GM08714 (cell line): ENCODE measurements at regions not wholly inside any gene's neighbourhood (a gene's known extent, or its start where the extent isn't known, plus 50 kb on each side); places are given as distances from the start of the nearest gene placed in this dataset.

Source experiments
- H3K4me3 ChIP-seq: fragments of 200-500 bp; sonication (Bioruptor generic); 2 replicates; pipeline ENCODE4 v1.5.1; 2014; ENCODE audit warnings: mild to moderate bottlenecking, low read length, inconsistent platforms
- ZNF274 ChIP-seq: IDR thresholded peaks from 2 replicates; pipeline ENCODE4 v1.6.1; 2012; ENCODE audit warnings: mild to moderate bottlenecking, low read depth, low read length

GRCh38 chr2:147356157-147356556, 488.7 kb upstream of the ACVR2A start:
- TF ChIP-seq ZNF274 = no peak
- no peak overlapping the region for H3K4me3 ChIP-seq

- TF ChIP-seq ZNF274 = no peak
- no peak overlapping the region for H3K4me3 ChIP-seq
These were observed 489.1 kb upstream of the ACVR2A start for GRCh38 chr2:147355706-147356105.

- no peak for TF ChIP-seq ZNF274
- H3K4me3 ChIP-seq = no peak overlapping the region
These were observed 491.8 kb upstream of the ACVR2A start for GRCh38 chr2:147353072-147353381.

GRCh38 chr2:147352264-147353071, 492.4 kb upstream of the ACVR2A start:
- TF ChIP-seq ZNF274 = no peak
- no peak overlapping the region for H3K4me3 ChIP-seq

- no peak for TF ChIP-seq ZNF274
- no peak overlapping the region for H3K4me3 ChIP-seq
These were observed 493.0 kb upstream of the ACVR2A start for GRCh38 chr2:147351784-147352183.

- no peak for TF ChIP-seq ZNF274
- H3K4me3 ChIP-seq = no peak overlapping the region
These were observed 495.8 kb upstream of the ACVR2A start for GRCh38 chr2:147348931-147349555.

- H3K4me3 ChIP-seq = no peak overlapping the region
- TF ChIP-seq ZNF274 = no peak
These were observed 498.7 kb upstream of the ACVR2A start for GRCh38 chr2:147346142-147346541.

GRCh38 chr2:147345246-147345645, 499.6 kb upstream of the ACVR2A start:
- no peak for TF ChIP-seq ZNF274

GRCh38 chr2:147342329-147342728, 502.5 kb upstream of the ACVR2A start:
- no peak for TF ChIP-seq ZNF274
- no peak overlapping the region for H3K4me3 ChIP-seq

More at GRCh38 chr2:147345246-147345645, 499.6 kb upstream of the ACVR2A start:
- no peak overlapping the region for H3K4me3 ChIP-seq

GRCh38 chr2:147331790-147332419, 512.9 kb upstream of the ACVR2A start:
- no peak for TF ChIP-seq ZNF274
- no peak overlapping the region for H3K4me3 ChIP-seq

- H3K4me3 ChIP-seq = no peak overlapping the region
- TF ChIP-seq ZNF274 = no peak
These were observed 513.9 kb upstream of the ACVR2A start for GRCh38 chr2:147330925-147331324.

GRCh38 chr2:147327613-147328012, 517.2 kb upstream of the ACVR2A start:
- no peak overlapping the region for H3K4me3 ChIP-seq
- TF ChIP-seq ZNF274 = no peak

- no peak for TF ChIP-seq ZNF274
- no peak overlapping the region for H3K4me3 ChIP-seq
These were observed 518.8 kb upstream of the ACVR2A start for GRCh38 chr2:147325990-147326389.

GRCh38 chr2:147320146-147320545, 524.7 kb upstream of the ACVR2A start:
- no peak overlapping the region for H3K4me3 ChIP-seq
- no peak for TF ChIP-seq ZNF274

GRCh38 chr2:147311058-147311430, 533.8 kb upstream of the ACVR2A start:
- TF ChIP-seq ZNF274 = no peak
- no peak overlapping the region for H3K4me3 ChIP-seq
